OCI-LY7 (cell line): ENCODE measurements at regions not wholly inside any gene's neighbourhood (a gene's known extent, or its start where the extent isn't known, plus 50 kb on each side); places are given as distances from the start of the nearest gene placed in this dataset.

Source experiments
- CTCF ChIP-seq: fragments of 200-600 bp; sonication (generic); conservative IDR thresholded peaks from 2 replicates; pipeline ENCODE4 v1.5.1; 2014; ENCODE audit warnings: mild to moderate bottlenecking, antibody characterized with exemption, low read length, moderate library complexity, mixed read lengths
- EZH2phosphoT487 ChIP-seq: fragments of 200-600 bp; sonication (generic); IDR thresholded peaks from 2 replicates; pipeline ENCODE4 v1.6.1; 2018; ENCODE audit warnings: low read depth, borderline replicate concordance, mild to moderate bottlenecking, mixed run types, antibody characterized with exemption, low read length, moderate library complexity, mixed read lengths

- no peak for TF ChIP-seq CTCF
- no peak for TF ChIP-seq EZH2phosphoT487
Observed at GRCh38 chr12:63084501-63084900, 66.5 kb downstream of the AVPR1A start.
